ENCODE measurements at regions not wholly inside any gene's neighbourhood (a gene's known extent, or its start where the extent isn't known, plus 50 kb on each side); places are given as distances from the start of the nearest gene placed in this dataset.

- TF ChIP-seq, protein P1, sequence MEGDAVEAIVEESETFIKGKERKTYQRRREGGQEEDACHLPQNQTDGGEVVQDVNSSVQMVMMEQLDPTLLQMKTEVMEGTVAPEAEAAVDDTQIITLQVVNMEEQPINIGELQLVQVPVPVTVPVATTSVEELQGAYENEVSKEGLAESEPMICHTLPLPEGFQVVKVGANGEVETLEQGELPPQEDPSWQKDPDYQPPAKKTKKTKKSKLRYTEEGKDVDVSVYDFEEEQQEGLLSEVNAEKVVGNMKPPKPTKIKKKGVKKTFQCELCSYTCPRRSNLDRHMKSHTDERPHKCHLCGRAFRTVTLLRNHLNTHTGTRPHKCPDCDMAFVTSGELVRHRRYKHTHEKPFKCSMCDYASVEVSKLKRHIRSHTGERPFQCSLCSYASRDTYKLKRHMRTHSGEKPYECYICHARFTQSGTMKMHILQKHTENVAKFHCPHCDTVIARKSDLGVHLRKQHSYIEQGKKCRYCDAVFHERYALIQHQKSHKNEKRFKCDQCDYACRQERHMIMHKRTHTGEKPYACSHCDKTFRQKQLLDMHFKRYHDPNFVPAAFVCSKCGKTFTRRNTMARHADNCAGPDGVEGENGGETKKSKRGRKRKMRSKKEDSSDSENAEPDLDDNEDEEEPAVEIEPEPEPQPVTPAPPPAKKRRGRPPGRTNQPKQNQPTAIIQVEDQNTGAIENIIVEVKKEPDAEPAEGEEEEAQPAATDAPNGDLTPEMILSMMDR (IDR thresholded peaks at IDR 0.05; ENCODE audit: low read depth, low read length, poor library complexity, severe bottlenecking) = no peak
- no peak for TF ChIP-seq EZH2phosphoT487 (IDR thresholded peaks at IDR 0.05; ENCODE audit: borderline replicate concordance, low read length)
These were observed 141.0 kb downstream of the AKAP11 start for GRCh38 chr13:42412812-42413483.
